PC-3 (cell line): ENCODE measurements at regions not wholly inside any gene's neighbourhood (a gene's known extent, or its start where the extent isn't known, plus 50 kb on each side); places are given as distances from the start of the nearest gene placed in this dataset.

ENCODE experiments used
- ATAC-seq: fragments of 200-7000 bp; cut with Tn5 transposase; 2 replicates; pipeline ENCODE4 v1.9.1; 2020; ENCODE audit warnings: mild to moderate bottlenecking, moderate library complexity
- BruUV-seq: library from RNA; stranded (reverse); fragments of 400-500 nt; replicated peaks from 2 replicates; lab custom pipeline; 2021; lab: Mats Ljungman, UMichigan
- CTCF ChIA-PET: fragments of 300-600 bp; sonication (Branson Sonifier 250); formaldehyde crosslinking; loops from one replicate; lab custom pipeline; 2022; ENCODE audit warnings: antibody characterized with exemption; lab: Charles Lee
- POLR2A ChIA-PET: fragments of 300-600 bp; sonication (Branson Sonifier 250); formaldehyde crosslinking; loops from one replicate; lab custom pipeline; 2022; ENCODE audit warnings: antibody characterized with exemption; ENCODE audit not compliant: unreplicated experiment; lab: Charles Lee
- DNase-seq: peaks from one replicate; pipeline ENCODE4 v3.0.0-alpha.2; 2015
- H2AFZ ChIP-seq: fragments of 300-600 bp; sonication (generic); 2 replicates; pipeline ENCODE4 v1.6.0; 2016; ENCODE audit warnings: antibody characterized with exemption, low read length
- H3F3A ChIP-seq: fragments of 300-600 bp; sonication (generic); one replicate; pipeline ENCODE4 v1.6.0; 2017; ENCODE audit warnings: antibody characterized with exemption, low read length, control low read depth, mild to moderate bottlenecking; ENCODE audit not compliant: unreplicated experiment
- H3K27ac ChIP-seq: fragments of 300-600 bp; sonication (generic); 2 replicates; pipeline ENCODE4 v1.5.1; 2016; ENCODE audit warnings: mild to moderate bottlenecking, low read length
- H3K27me3 ChIP-seq: fragments of 300-600 bp; sonication (generic); 2 replicates; pipeline ENCODE4 v1.6.1; 2016; ENCODE audit warnings: low read length, mixed read lengths
- H3K36me3 ChIP-seq: fragments of 300-600 bp; sonication (generic); 2 replicates; pipeline ENCODE4 v1.6.1; 2016; ENCODE audit warnings: low read depth, mixed run types, low read length, mixed read lengths
- H3K4me1 ChIP-seq: fragments of 300-600 bp; sonication (generic); 2 replicates; pipeline ENCODE4 v1.5.1; 2016; ENCODE audit warnings: low read length; ENCODE audit not compliant: insufficient read depth
- H3K4me2 ChIP-seq: fragments of 300-600 bp; sonication (generic); 2 replicates; pipeline ENCODE4 v1.6.0; 2016; ENCODE audit warnings: low read length
- H3K4me3 ChIP-seq: fragments of 300-600 bp; sonication (generic); 2 replicates; pipeline ENCODE4 v1.5.1; 2016; ENCODE audit warnings: mild to moderate bottlenecking, low read length, mixed read lengths
- H3K79me2 ChIP-seq: fragments of 300-600 bp; sonication (generic); 2 replicates; pipeline ENCODE4 v1.6.1; 2017; ENCODE audit warnings: low read length, mixed read lengths
- H3K9ac ChIP-seq: fragments of 300-600 bp; sonication (generic); 2 replicates; pipeline ENCODE4 v1.6.0; 2016; ENCODE audit warnings: mild to moderate bottlenecking, low read length
- H3K9me2 ChIP-seq: fragments of 300-600 bp; sonication (generic); replicated peaks from 2 replicates; pipeline ENCODE4 v1.6.1; 2016; ENCODE audit warnings: mixed run types, low read length, mixed read lengths
- H3K9me3 ChIP-seq: fragments of 300-600 bp; sonication (generic); 2 replicates; pipeline ENCODE4 v1.6.1; 2016; ENCODE audit warnings: low read length, mixed read lengths
- H4K20me1 ChIP-seq: fragments of 300-600 bp; sonication (generic); 2 replicates; pipeline ENCODE4 v1.6.1; 2016; ENCODE audit warnings: low read length, mixed read lengths
- EZH2 ChIP-seq: fragments of 300-600 bp; sonication (generic); IDR thresholded peaks from one replicate; pipeline ENCODE4 v1.6.1; 2017; ENCODE audit warnings: antibody characterized with exemption, mild to moderate bottlenecking, low read length; ENCODE audit not compliant: unreplicated experiment
- EZH2phosphoT487 ChIP-seq: fragments of 300-600 bp; sonication (generic); IDR thresholded peaks from 2 replicates; pipeline ENCODE4 v1.6.1; 2018; ENCODE audit warnings: mild to moderate bottlenecking, antibody characterized with exemption, low read length, borderline replicate concordance
- intact Hi-C: fragments of 100-400 bp; cut with micrococcal nuclease; formaldehyde crosslinking; loops from 2 replicates; pipeline ENCODE4 v1.9.0; 2023
- TF ChIP-seq, protein P1 (sequence below): fragments of 300-600 bp; sonication (generic); conservative IDR thresholded peaks from 2 replicates; pipeline ENCODE4 v1.5.1; 2017; ENCODE audit warnings: antibody characterized with exemption, low read depth, mild to moderate bottlenecking, low read length

- no TSS peak for BruUV-seq
- H3F3A ChIP-seq = no peaks in the 10 kb centered on the region
- no peaks in the 10 kb centered on the region for H3K9me3 ChIP-seq
- H3K36me3 ChIP-seq = no peaks in the 10 kb centered on the region
- no peak overlapping the region for H3K4me2 ChIP-seq
- no peak for ATAC-seq
- H2AFZ ChIP-seq = no peak overlapping the region
- H3K27me3 ChIP-seq = no peaks in the 10 kb centered on the region
- ChIA-PET CTCF (no interaction called here), POLR2A (no interaction called here)
- no peak overlapping the region for H3K27ac ChIP-seq
- H3K4me1 ChIP-seq = no peaks in the 10 kb centered on the region
- H4K20me1 ChIP-seq = no peaks in the 10 kb centered on the region
- no peaks in the 10 kb centered on the region for H3K9me2 ChIP-seq
- TF ChIP-seq, protein P1, sequence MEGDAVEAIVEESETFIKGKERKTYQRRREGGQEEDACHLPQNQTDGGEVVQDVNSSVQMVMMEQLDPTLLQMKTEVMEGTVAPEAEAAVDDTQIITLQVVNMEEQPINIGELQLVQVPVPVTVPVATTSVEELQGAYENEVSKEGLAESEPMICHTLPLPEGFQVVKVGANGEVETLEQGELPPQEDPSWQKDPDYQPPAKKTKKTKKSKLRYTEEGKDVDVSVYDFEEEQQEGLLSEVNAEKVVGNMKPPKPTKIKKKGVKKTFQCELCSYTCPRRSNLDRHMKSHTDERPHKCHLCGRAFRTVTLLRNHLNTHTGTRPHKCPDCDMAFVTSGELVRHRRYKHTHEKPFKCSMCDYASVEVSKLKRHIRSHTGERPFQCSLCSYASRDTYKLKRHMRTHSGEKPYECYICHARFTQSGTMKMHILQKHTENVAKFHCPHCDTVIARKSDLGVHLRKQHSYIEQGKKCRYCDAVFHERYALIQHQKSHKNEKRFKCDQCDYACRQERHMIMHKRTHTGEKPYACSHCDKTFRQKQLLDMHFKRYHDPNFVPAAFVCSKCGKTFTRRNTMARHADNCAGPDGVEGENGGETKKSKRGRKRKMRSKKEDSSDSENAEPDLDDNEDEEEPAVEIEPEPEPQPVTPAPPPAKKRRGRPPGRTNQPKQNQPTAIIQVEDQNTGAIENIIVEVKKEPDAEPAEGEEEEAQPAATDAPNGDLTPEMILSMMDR = no peak
- TF ChIP-seq EZH2phosphoT487 (no peak), EZH2 (no peak)
- intact Hi-C loops = no loop called here
- H3K9ac ChIP-seq = no peak overlapping the region
- no peak overlapping the region for H3K4me3 ChIP-seq
- H3K79me2 ChIP-seq = no peaks in the 10 kb centered on the region
- DNase-seq = no peak
Measured at GRCh38 chr5:56589481-56589860, 225.9 kb upstream of the MAP3K1 start.

GRCh38 chr5:56588636-56589480 is 226.5 kb upstream of the MAP3K1 start:
- ATAC-seq (no peak), DNase-seq (no peak)
- no peaks in the 10 kb centered on the region for H3K9me2 ChIP-seq
- no peaks in the 10 kb centered on the region for H3K79me2 ChIP-seq
- H3F3A ChIP-seq = no peaks in the 10 kb centered on the region
- ChIA-PET CTCF (interaction anchor here (0.6 kb wide), 1 partner anchor 68 kb away, joined by 3 read pairs; no protein-coding TSS in a partner anchor), POLR2A (no interaction called here)
- no peak overlapping the region for H3K4me3 ChIP-seq
- H3K36me3 ChIP-seq = no peaks in the 10 kb centered on the region
- H3K27ac ChIP-seq = no peak overlapping the region
- no TSS peak for BruUV-seq
- H3K9ac ChIP-seq = no peak overlapping the region
- no peak for TF ChIP-seq EZH2
- TF ChIP-seq, protein P1 = no peak
- no peaks in the 10 kb centered on the region for H4K20me1 ChIP-seq
- H3K9me3 ChIP-seq = no peaks in the 10 kb centered on the region
- no peaks in the 10 kb centered on the region for H3K4me1 ChIP-seq
- H3K27me3 ChIP-seq = no peaks in the 10 kb centered on the region
- H3K4me2 ChIP-seq = no peak overlapping the region
- intact Hi-C loops = no loop called here
- no peak overlapping the region for H2AFZ ChIP-seq

DNA sequence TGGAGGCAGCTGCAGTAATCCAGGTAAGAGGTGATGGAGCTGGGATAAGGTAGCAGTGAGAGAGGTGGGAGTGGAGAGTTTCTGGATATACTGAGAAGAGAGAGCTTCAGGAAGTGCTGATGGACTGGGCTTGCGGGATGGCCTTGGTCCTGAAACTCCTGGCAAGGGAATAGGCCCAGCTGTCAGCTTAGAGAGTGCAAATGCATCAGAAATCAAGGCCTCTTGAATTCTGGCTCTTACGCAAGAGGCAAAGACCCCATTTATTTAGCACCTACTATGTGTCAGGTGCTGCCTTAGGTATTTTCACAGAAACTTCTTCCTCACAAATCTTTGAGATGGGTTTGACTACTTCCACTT is 227.2 kb upstream of the MAP3K1 start:
- no peak overlapping the region for H3K4me2 ChIP-seq
- H3K4me3 ChIP-seq = no peak overlapping the region
- no peaks in the 10 kb centered on the region for H3K9me3 ChIP-seq
- H3K27ac ChIP-seq = no peak overlapping the region
- ATAC-seq (no peak), DNase-seq (no peak)
- no peaks in the 10 kb centered on the region for H3K79me2 ChIP-seq
- TF ChIP-seq EZH2phosphoT487 = no peak
- no peak for TF ChIP-seq EZH2
- TF ChIP-seq, protein P1 = no peak
- BruUV-seq = no TSS peak
- H4K20me1 ChIP-seq = no peaks in the 10 kb centered on the region
- H3F3A ChIP-seq = no peaks in the 10 kb centered on the region
- no peaks in the 10 kb centered on the region for H3K36me3 ChIP-seq
- H3K9ac ChIP-seq = no peak overlapping the region
- no peaks in the 10 kb centered on the region for H3K4me1 ChIP-seq
- CTCF ChIA-PET = interaction anchor here (0.6 kb wide), 1 partner anchor 68 kb away, joined by 3 read pairs; no protein-coding TSS in a partner anchor
- POLR2A ChIA-PET = no interaction called here
- H2AFZ ChIP-seq = no peak overlapping the region
- intact Hi-C loops = no loop called here
- no peaks in the 10 kb centered on the region for H3K27me3 ChIP-seq
- no peaks in the 10 kb centered on the region for H3K9me2 ChIP-seq
